OCI-LY1 (cell line): ENCODE measurements at regions not wholly inside any gene's neighbourhood (a gene's known extent, or its start where the extent isn't known, plus 50 kb on each side); places are given as distances from the start of the nearest gene placed in this dataset.
"Not testable (repeated sequence)": the region's sequence is repeated elsewhere in the genome, so short reads cannot be mapped to it uniquely, and the experiment has no call there.

ENCODE experiments used
- H2AFZ ChIP-seq: fragments of 200-600 bp; sonication (generic), shearing (Covaris generic); 2 replicates; pipeline ENCODE4 v1.6.0; 2014; ENCODE audit warnings: antibody characterized with exemption, mild to moderate bottlenecking, low read length
- H3F3A ChIP-seq: fragments of 200-600 bp; sonication (generic), shearing (Covaris generic); 2 replicates; pipeline ENCODE4 v1.6.0; 2014; ENCODE audit warnings: mild to moderate bottlenecking, antibody characterized with exemption, low read length, moderate library complexity; ENCODE audit not compliant: insufficient read depth
- H3K27ac ChIP-seq: fragments of 200-600 bp; sonication (generic); 2 replicates; pipeline ENCODE4 v1.5.1; 2014; ENCODE audit warnings: low read length, mixed run types, mild to moderate bottlenecking, low read depth; ENCODE audit not compliant: poor library complexity, severe bottlenecking
- H3K27me3 ChIP-seq: fragments of 200-600 bp; sonication (generic); 2 replicates; pipeline ENCODE4 v1.6.0; 2014; ENCODE audit warnings: antibody characterized with exemption, mild to moderate bottlenecking, low read length, moderate library complexity; ENCODE audit not compliant: insufficient read depth
- H3K36me3 ChIP-seq: fragments of 200-600 bp; sonication (generic); 2 replicates; pipeline ENCODE4 v1.6.1; 2014; ENCODE audit warnings: mild to moderate bottlenecking, antibody characterized with exemption, low read length, moderate library complexity, mixed read lengths; ENCODE audit not compliant: insufficient read depth
- H3K4me1 ChIP-seq: fragments of 200-600 bp; sonication (generic); 2 replicates; pipeline ENCODE4 v1.5.1; 2014; ENCODE audit warnings: mild to moderate bottlenecking, low read length, moderate library complexity; ENCODE audit not compliant: insufficient read depth, severe bottlenecking
- H3K4me2 ChIP-seq: fragments of 200-600 bp; sonication (generic), shearing (Covaris generic); 2 replicates; pipeline ENCODE4 v1.6.1; 2014; ENCODE audit warnings: low read length
- H3K4me3 ChIP-seq: fragments of 200-600 bp; sonication (generic); 2 replicates; pipeline ENCODE4 v1.5.1; 2014; ENCODE audit warnings: low read length, low read depth, mild to moderate bottlenecking, mixed read lengths; ENCODE audit not compliant: poor library complexity, severe bottlenecking
- H3K79me2 ChIP-seq: fragments of 200-600 bp; shearing (Covaris generic); 2 replicates; pipeline ENCODE4 v1.6.1; 2016; ENCODE audit warnings: mixed run types, low read length, mixed read lengths; ENCODE audit not compliant: insufficient read depth
- H3K9ac ChIP-seq: fragments of 200-600 bp; sonication (generic), shearing (Covaris generic); 2 replicates; pipeline ENCODE4 v1.6.1; 2014; ENCODE audit warnings: mild to moderate bottlenecking, low read length, mixed read lengths
- H3K9me2 ChIP-seq: fragments of 200-600 bp; sonication (generic), shearing (Covaris generic); 2 replicates; pipeline ENCODE4 v1.6.1; 2014; ENCODE audit warnings: low read depth, mild to moderate bottlenecking, low read length, mixed read lengths
- H3K9me3 ChIP-seq: fragments of 200-600 bp; shearing (Covaris generic); 2 replicates; pipeline ENCODE4 v1.6.1; 2014; ENCODE audit warnings: low read length, mixed read lengths
- H4K20me1 ChIP-seq: fragments of 200-600 bp; sonication (generic), shearing (Covaris generic); 2 replicates; pipeline ENCODE4 v1.6.0; 2016; ENCODE audit warnings: mild to moderate bottlenecking, low read length; ENCODE audit not compliant: insufficient read depth
- CTCF ChIP-seq: fragments of 200-600 bp; sonication (generic), shearing (Covaris generic); IDR thresholded peaks from 2 replicates; pipeline ENCODE4 v1.5.1; 2017; ENCODE audit warnings: mild to moderate bottlenecking, antibody characterized with exemption, low read length, moderate library complexity, mixed read lengths
- EZH2 ChIP-seq: fragments of 200-600 bp; sonication (generic), shearing (Covaris generic); IDR thresholded peaks from 2 replicates; pipeline ENCODE4 v1.8.0; 2017; ENCODE audit warnings: borderline replicate concordance, mixed run types, mild to moderate bottlenecking, antibody characterized with exemption, low read length, moderate library complexity, mixed read lengths

GRCh38 chr2:37722971-37723370 lies 51.5 kb upstream of the CDC42EP3 start:
- H3K4me1 ChIP-seq, H3K9me2 ChIP-seq, H3K27me3 ChIP-seq, H3F3A ChIP-seq, H3K9ac ChIP-seq, H3K9me3 ChIP-seq, H4K20me1 ChIP-seq, H3K4me2 ChIP-seq, H3K27ac ChIP-seq, H3K79me2 ChIP-seq, H3K4me3 ChIP-seq, H3K36me3 ChIP-seq, H2AFZ ChIP-seq: not testable (repeated sequence)

- H4K20me1 ChIP-seq: no peaks in the 10 kb centered on the region
- no peak overlapping the region for H3K4me3 ChIP-seq
Observed at GRCh38 chr2:37730037-37730818, 58.8 kb upstream of the CDC42EP3 start.

DNA sequence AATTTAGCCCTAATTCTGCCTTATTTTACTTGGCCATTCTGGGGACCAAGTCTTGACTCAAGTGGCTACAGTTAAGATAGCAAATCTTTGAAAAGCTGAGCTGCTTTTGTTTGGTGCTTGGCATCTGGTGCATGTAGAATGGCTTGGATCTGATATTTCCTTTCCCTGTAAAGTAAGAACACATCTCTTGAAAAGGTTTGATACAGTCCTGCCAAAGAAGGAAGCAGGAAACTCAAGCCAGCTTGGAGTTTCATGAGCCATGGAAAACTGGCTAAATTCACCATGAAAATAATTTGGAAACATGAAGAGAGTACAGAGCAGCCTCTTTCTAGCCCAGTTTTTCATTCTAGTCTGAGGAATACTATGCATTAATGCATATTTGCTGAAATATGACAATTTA lies 61.0 kb upstream of the CDC42EP3 start:
- H3K27me3 ChIP-seq, H3K9me2 ChIP-seq, H3K9ac ChIP-seq, H3K27ac ChIP-seq, H3F3A ChIP-seq, H4K20me1 ChIP-seq, H3K4me3 ChIP-seq, H3K4me1 ChIP-seq, H3K36me3 ChIP-seq, H3K4me2 ChIP-seq, H3K79me2 ChIP-seq, H3K9me3 ChIP-seq, H2AFZ ChIP-seq: not testable (repeated sequence)

More at GRCh38 chr2:37730037-37730818, 58.8 kb upstream of the CDC42EP3 start:
- Histone ChIP-seq H3K4me1 (no peaks in the 10 kb centered on the region), H3F3A (no peaks in the 10 kb centered on the region), H3K4me2 (no peak overlapping the region), H3K36me3 (no peaks in the 10 kb centered on the region), H3K27ac (no peak overlapping the region), H3K27me3 (no peaks in the 10 kb centered on the region), H3K9me2 (no peaks in the 10 kb centered on the region), H3K79me2 (no peaks in the 10 kb centered on the region), H2AFZ (no peak overlapping the region), H3K9me3 (no peaks in the 10 kb centered on the region), H3K9ac (no peak overlapping the region)
- TF ChIP-seq EZH2 (no peak), CTCF (no peak)

DNA sequence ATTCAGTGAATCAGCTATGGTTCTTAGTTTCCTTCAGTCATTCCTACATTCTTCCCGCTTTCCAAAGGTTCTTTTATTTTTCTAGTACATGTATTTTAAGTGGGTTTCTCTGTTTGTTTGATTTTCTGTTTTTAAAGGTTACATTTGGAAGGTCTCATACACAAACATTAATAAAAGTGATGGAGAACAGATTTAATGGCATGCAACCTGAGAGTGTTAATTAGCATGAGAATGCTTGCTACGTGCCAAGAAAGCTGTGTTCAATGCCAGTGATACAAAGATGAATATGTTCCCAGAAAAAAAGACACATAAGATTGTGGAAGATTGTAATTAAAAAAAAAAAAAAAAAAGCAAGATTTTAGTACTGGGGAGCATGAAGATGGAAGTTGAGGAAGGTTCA lies 61.8 kb upstream of the CDC42EP3 start:
- H3K27ac ChIP-seq: no peak overlapping the region
- no peak overlapping the region for H2AFZ ChIP-seq
- no peaks in the 10 kb centered on the region for H3K79me2 ChIP-seq
- no peaks in the 10 kb centered on the region for H3F3A ChIP-seq
- H3K4me2 ChIP-seq: no peak overlapping the region
- no peaks in the 10 kb centered on the region for H4K20me1 ChIP-seq
- H3K4me3 ChIP-seq: no peak overlapping the region
- no peak for TF ChIP-seq EZH2
- TF ChIP-seq CTCF: no peak
- no peaks in the 10 kb centered on the region for H3K36me3 ChIP-seq
- H3K4me1 ChIP-seq: no peaks in the 10 kb centered on the region
- H3K9me2 ChIP-seq: no peaks in the 10 kb centered on the region
- no peaks in the 10 kb centered on the region for H3K9me3 ChIP-seq
- H3K27me3 ChIP-seq: no peaks in the 10 kb centered on the region
- H3K9ac ChIP-seq: no peak overlapping the region

GRCh38 chr2:37733955-37734354 lies 62.5 kb upstream of the CDC42EP3 start:
- not testable (repeated sequence) for H3K4me1 ChIP-seq, H3K27ac ChIP-seq, H3K9ac ChIP-seq, H2AFZ ChIP-seq, H3K9me3 ChIP-seq, H3K4me3 ChIP-seq, H3K9me2 ChIP-seq, H3K4me2 ChIP-seq, H4K20me1 ChIP-seq, H3F3A ChIP-seq, H3K79me2 ChIP-seq, H3K27me3 ChIP-seq, H3K36me3 ChIP-seq

- H3K79me2 ChIP-seq, H3K9me3 ChIP-seq, H3K4me2 ChIP-seq, H3F3A ChIP-seq, H3K9ac ChIP-seq, H3K4me3 ChIP-seq, H4K20me1 ChIP-seq, H3K27me3 ChIP-seq, H3K4me1 ChIP-seq, H3K27ac ChIP-seq, H2AFZ ChIP-seq, H3K36me3 ChIP-seq, H3K9me2 ChIP-seq: not testable (repeated sequence)
Observed at GRCh38 chr2:37734891-37735523, 63.6 kb upstream of the CDC42EP3 start.
